ENCODE measurements at regions not wholly inside any gene's neighbourhood (a gene's known extent, or its start where the extent isn't known, plus 50 kb on each side); places are given as distances from the start of the nearest gene placed in this dataset.

- Mint-ChIP-seq H3K4me3 (no peak overlapping the region), H3K27ac (no peak overlapping the region), H3K4me1 (peaks cover 10 to 11% of the 10 kb centered on the region in 2 experiments), H3K9me3 (no peaks in the 10 kb centered on the region), H3K36me3 (ENCODE audit: insufficient read depth in 1 of 3, low read depth in 3 of 3) (no peaks in the 10 kb centered on the region; a peak in 1 of 7 replicates), H3K27me3 (ENCODE audit: low read depth) (no peaks in the 10 kb centered on the region)
- no peak overlapping the region for H3K4me2 ChIP-seq (ENCODE audit: insufficient read depth, insufficient read length, low read length)
- H4K91ac ChIP-seq (ENCODE audit: insufficient read length, low read depth, low read length): no peak overlapping the region
- no peak overlapping the region for H2BK120ac ChIP-seq (ENCODE audit: low read depth, low read length, poor library complexity, severe bottlenecking)
- no peak overlapping the region for H2AK5ac ChIP-seq (ENCODE audit: insufficient read length, low read length)
- H4K20me1 ChIP-seq (ENCODE audit: control insufficient read depth, insufficient read depth, insufficient read length): no peaks in the 10 kb centered on the region
- no peaks in the 10 kb centered on the region for H3K79me1 ChIP-seq (ENCODE audit: insufficient read depth, low read depth, low read length, poor library complexity, severe bottlenecking)
- H3K9me3 ChIP-seq (ENCODE audit: control insufficient read depth, low read depth, low read length): no peaks in the 10 kb centered on the region
- no peak for DNase-seq
- H3K27me3 ChIP-seq (ENCODE audit: insufficient read depth, low read length): no peaks in the 10 kb centered on the region
- H4K8ac ChIP-seq (replicated peaks; ENCODE audit: insufficient read length, low read depth, low read length): no peak overlapping the region
- H4K5ac ChIP-seq (ENCODE audit: insufficient read length, low read depth, low read length): no peak overlapping the region
- no peak overlapping the region for H2BK12ac ChIP-seq (ENCODE audit: insufficient read length, low read depth, low read length)
- no peak overlapping the region for H2BK15ac ChIP-seq (ENCODE audit: low read depth, low read length)
- H3K27ac ChIP-seq (ENCODE audit: insufficient read length, low read depth, low read length): no peak overlapping the region
- WGBS (ENCODE audit: extremely low coverage, insufficient read length, low lambda C conversion rate): no CpG with 5 or more reads among the region's 3 CpGs
- H3K23me2 ChIP-seq (ENCODE audit: insufficient read length, low read depth, low read length, poor library complexity, severe bottlenecking): no peaks in the 10 kb centered on the region
- no peak overlapping the region for H3K9ac ChIP-seq (ENCODE audit: extremely low read depth, insufficient read length, low read length)
- no peak overlapping the region for H3K23ac ChIP-seq (ENCODE audit: insufficient read length, low read depth, low read length)
- H3K18ac ChIP-seq (ENCODE audit: insufficient read length, low read depth, low read length): no peak overlapping the region
- no peaks in the 10 kb centered on the region for H3K4me1 ChIP-seq (ENCODE audit: insufficient read depth, low read length)
- H3K4ac ChIP-seq (ENCODE audit: low read depth, low read length): no peak overlapping the region
- no peak overlapping the region for H2BK20ac ChIP-seq (ENCODE audit: low read depth, low read length, poor library complexity, severe bottlenecking)
- H2BK5ac ChIP-seq (ENCODE audit: insufficient read length, low read length): no peak overlapping the region
- TF ChIP-seq CTCF (conservative IDR thresholded peaks at IDR 0.05): no peak
- no peak overlapping the region for H2AFZ ChIP-seq (ENCODE audit: low read length)
- no peak overlapping the region for H3K14ac ChIP-seq (ENCODE audit: insufficient read depth, low read length)
- no peaks in the 10 kb centered on the region for H3K79me2 ChIP-seq (ENCODE audit: insufficient read depth, low read length)
- H3K56ac ChIP-seq (ENCODE audit: insufficient read length, low read depth, low read length): no peak overlapping the region
- H3T11ph ChIP-seq (ENCODE audit: low read length): no peak overlapping the region
These were observed 77.9 kb upstream of the MAN1A2 start for GRCh38 chr1:117289316-117289870.

All from H9 (cell line).